ENCODE measurements at regions not wholly inside any gene's neighbourhood (a gene's known extent, or its start where the extent isn't known, plus 50 kb on each side); places are given as distances from the start of the nearest gene placed in this dataset.

DNA sequence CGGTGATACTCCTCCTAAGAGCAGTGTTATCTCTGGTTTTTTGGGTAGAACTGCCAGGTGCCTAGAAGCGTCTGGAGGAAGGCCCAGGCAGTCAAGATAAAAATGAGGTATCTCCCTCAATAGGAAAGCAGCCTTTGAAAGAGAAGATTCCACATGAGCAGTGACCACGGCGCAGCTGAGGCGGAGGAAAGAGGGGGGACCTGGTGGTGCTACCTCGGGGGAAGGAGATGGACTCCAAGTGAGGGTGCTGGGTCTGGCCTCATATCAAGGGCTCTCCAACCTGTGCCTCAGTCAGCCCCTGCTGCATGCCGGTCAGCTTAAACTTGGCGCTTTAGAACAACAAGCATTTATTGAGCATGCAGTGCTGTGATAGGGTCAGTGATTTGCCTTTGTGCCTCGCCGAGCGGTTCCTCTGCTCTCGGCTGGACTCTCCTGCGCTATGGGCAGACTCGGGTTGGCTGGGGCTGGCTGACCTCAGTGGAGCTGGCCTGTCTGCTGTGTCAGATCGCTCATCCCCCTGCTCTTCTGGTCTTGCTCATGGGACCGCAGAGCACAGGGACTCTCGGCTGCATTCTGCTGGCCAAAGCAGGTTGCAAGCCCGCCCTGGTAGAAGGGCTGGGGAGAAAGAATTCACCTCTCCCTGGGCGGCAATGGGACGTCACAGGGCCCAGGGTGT lies 121.1 kb upstream of the IRX4 start:
- TF ChIP-seq, protein P1, sequence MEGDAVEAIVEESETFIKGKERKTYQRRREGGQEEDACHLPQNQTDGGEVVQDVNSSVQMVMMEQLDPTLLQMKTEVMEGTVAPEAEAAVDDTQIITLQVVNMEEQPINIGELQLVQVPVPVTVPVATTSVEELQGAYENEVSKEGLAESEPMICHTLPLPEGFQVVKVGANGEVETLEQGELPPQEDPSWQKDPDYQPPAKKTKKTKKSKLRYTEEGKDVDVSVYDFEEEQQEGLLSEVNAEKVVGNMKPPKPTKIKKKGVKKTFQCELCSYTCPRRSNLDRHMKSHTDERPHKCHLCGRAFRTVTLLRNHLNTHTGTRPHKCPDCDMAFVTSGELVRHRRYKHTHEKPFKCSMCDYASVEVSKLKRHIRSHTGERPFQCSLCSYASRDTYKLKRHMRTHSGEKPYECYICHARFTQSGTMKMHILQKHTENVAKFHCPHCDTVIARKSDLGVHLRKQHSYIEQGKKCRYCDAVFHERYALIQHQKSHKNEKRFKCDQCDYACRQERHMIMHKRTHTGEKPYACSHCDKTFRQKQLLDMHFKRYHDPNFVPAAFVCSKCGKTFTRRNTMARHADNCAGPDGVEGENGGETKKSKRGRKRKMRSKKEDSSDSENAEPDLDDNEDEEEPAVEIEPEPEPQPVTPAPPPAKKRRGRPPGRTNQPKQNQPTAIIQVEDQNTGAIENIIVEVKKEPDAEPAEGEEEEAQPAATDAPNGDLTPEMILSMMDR (IDR thresholded peaks at IDR 0.05): no peak
- TF ChIP-seq POLR2A (IDR thresholded peaks at IDR 0.05): no peak
